ENCODE measurements at regions not wholly inside any gene's neighbourhood (a gene's known extent, or its start where the extent isn't known, plus 50 kb on each side); places are given as distances from the start of the nearest gene placed in this dataset.

DNA sequence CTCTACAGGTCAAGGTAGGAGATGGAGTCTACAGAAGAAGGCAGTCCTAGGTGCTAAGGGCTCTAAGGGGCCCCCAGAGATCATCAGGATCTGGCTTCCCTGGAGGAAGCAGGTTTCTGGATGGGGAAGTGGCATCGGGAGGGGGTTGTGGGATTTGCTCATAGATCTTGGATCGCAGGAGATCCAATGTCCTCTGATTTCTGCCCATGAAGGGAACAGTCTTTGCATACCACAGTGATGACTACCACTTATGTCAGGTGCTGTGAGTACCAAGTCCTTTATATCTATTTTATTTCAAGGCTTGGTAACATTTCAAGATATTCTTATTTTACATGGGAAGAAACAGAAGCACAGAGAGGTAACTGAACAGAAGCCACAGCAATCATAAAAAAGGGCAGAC lies 164.0 kb downstream of the RGS9 start:
- H3K9me3 ChIP-seq (ENCODE audit: control insufficient read depth in 4 of 4, insufficient read depth in 3 of 4, low read length in 3 of 4) = peaks cover 0 to 4% (median 0%) of the 10 kb centered on the region in 4 donors
- DNase-seq (no peak), ATAC-seq (ENCODE audit: insufficient read depth, low FRiP score) (no peak)
- peaks cover 0 to 5% (median 0%) of the 10 kb centered on the region in 5 donors for H3K4me1 ChIP-seq (ENCODE audit: control insufficient read depth in 5 of 5, insufficient read depth in 5 of 5, low read length in 5 of 5)
- TF ChIP-seq, protein P1, sequence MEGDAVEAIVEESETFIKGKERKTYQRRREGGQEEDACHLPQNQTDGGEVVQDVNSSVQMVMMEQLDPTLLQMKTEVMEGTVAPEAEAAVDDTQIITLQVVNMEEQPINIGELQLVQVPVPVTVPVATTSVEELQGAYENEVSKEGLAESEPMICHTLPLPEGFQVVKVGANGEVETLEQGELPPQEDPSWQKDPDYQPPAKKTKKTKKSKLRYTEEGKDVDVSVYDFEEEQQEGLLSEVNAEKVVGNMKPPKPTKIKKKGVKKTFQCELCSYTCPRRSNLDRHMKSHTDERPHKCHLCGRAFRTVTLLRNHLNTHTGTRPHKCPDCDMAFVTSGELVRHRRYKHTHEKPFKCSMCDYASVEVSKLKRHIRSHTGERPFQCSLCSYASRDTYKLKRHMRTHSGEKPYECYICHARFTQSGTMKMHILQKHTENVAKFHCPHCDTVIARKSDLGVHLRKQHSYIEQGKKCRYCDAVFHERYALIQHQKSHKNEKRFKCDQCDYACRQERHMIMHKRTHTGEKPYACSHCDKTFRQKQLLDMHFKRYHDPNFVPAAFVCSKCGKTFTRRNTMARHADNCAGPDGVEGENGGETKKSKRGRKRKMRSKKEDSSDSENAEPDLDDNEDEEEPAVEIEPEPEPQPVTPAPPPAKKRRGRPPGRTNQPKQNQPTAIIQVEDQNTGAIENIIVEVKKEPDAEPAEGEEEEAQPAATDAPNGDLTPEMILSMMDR (IDR thresholded peaks at IDR 0.05; ENCODE audit: control extremely low read depth, extremely low read depth) = no peak
- no peak overlapping the region for H3K4me3 ChIP-seq
- H3K36me3 ChIP-seq (ENCODE audit: control insufficient read depth in 4 of 4, insufficient read depth in 4 of 4, low read length in 4 of 4) = no peaks in the 10 kb centered on the region
- H3K27me3 ChIP-seq (ENCODE audit: control insufficient read depth in 3 of 3, insufficient read depth in 3 of 3, low read length in 2 of 3) = no peaks in the 10 kb centered on the region
- H3K27ac ChIP-seq (ENCODE audit: low read depth in 1 of 2, low read length in 1 of 2) = no peak overlapping the region
- 90 to 91% methylated on average over 2 of the region's 2 CpGs for WGBS, 2 donors
- H3K9ac ChIP-seq (ENCODE audit: insufficient read depth in 1 of 2, low read length in 2 of 2) = no peak overlapping the region

DNA sequence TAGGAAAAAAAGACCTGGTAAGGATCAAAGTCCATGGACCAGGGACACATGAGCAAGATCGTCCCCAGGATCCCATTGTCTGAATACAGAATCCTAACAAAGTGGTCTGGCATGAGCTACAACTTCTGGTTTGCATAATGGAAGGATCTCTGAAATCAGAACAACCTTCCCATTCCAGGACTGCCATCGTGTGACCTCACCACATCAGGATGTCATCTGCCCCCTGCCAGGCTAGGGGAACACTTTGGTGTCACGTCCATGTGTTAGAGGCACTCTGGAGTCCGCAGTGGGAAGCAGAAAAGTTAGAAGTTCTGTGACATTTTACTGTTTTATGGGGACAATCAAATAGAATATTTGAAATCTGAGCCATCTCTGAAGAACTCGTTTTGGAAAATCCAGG lies 160.7 kb downstream of the RGS9 start:
- H3K27ac ChIP-seq (ENCODE audit: low read depth in 1 of 2, low read length in 1 of 2) = no peak overlapping the region
- no peak for ATAC-seq (ENCODE audit: insufficient read depth, low FRiP score)
- no peak overlapping the region for H3K9ac ChIP-seq (ENCODE audit: insufficient read depth in 1 of 2, low read length in 2 of 2)
- no peaks in the 10 kb centered on the region for H3K36me3 ChIP-seq (ENCODE audit: control insufficient read depth in 4 of 4, insufficient read depth in 4 of 4, low read length in 4 of 4)
- TF ChIP-seq, protein P1 (IDR thresholded peaks at IDR 0.05; ENCODE audit: control extremely low read depth, extremely low read depth) = no peak
- H3K4me1 ChIP-seq (ENCODE audit: control insufficient read depth in 5 of 5, insufficient read depth in 5 of 5, low read length in 5 of 5) = peaks cover 0 to 15% (median 0%) of the 10 kb centered on the region in 5 donors
- no peak overlapping the region for H3K4me3 ChIP-seq
- no peak for DNase-seq
- WGBS, 2 donors = 54 to 64% methylated on average over 5 of the region's 5 CpGs
- H3K27me3 ChIP-seq (ENCODE audit: control insufficient read depth in 3 of 3, insufficient read depth in 3 of 3, low read length in 2 of 3) = no peaks in the 10 kb centered on the region
- no peaks in the 10 kb centered on the region for H3K9me3 ChIP-seq (ENCODE audit: control insufficient read depth in 4 of 4, insufficient read depth in 3 of 4, low read length in 3 of 4)

DNA sequence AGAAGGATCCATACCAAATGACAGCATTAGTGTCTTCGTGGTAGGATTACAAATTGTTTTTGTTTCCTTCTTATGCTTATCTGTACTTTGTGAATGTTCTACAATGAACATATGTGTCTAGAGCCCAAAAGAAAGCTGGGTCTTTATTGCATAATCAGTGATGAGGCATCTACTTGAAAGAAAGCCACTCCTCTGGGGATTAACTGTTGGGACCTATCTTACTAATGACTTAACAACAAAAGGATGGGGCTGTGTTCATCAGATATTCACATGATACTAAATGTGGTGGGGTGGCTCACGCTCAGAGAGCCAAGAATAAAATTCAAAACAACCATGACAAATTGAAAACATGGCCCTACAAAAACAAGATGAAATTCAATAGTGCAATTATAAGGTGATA lies 160.2 kb downstream of the RGS9 start:
- 58 to 77% methylated on average over 2 of the region's 2 CpGs for WGBS, 2 donors
- peak in 2 of 3 donors; percentile 54 to 80 for DNase-seq

More for the DNA sequence above, 160.2 kb downstream of the RGS9 start:
- no peaks in the 10 kb centered on the region for H3K36me3 ChIP-seq (ENCODE audit: control insufficient read depth in 4 of 4, insufficient read depth in 4 of 4, low read length in 4 of 4)
- no peaks in the 10 kb centered on the region for H3K27me3 ChIP-seq (ENCODE audit: control insufficient read depth in 3 of 3, insufficient read depth in 3 of 3, low read length in 2 of 3)
- H3K27ac ChIP-seq (ENCODE audit: low read depth in 1 of 2, low read length in 1 of 2) = no peak overlapping the region
- ATAC-seq (ENCODE audit: insufficient read depth, low FRiP score) = no peak
- H3K9ac ChIP-seq (ENCODE audit: insufficient read depth in 1 of 2, low read length in 2 of 2) = no peak overlapping the region
- H3K4me3 ChIP-seq = no peak overlapping the region
- TF ChIP-seq, protein P1 (IDR thresholded peaks at IDR 0.05; ENCODE audit: control extremely low read depth, extremely low read depth) = no peak
- H3K4me1 ChIP-seq (ENCODE audit: control insufficient read depth in 5 of 5, insufficient read depth in 5 of 5, low read length in 5 of 5) = peaks cover 0 to 15% (median 0%) of the 10 kb centered on the region in 5 donors
- no peaks in the 10 kb centered on the region for H3K9me3 ChIP-seq (ENCODE audit: control insufficient read depth in 4 of 4, insufficient read depth in 3 of 4, low read length in 3 of 4)

Measured in lung (tissue), 11 donors.